GM21381 (cell line): ENCODE measurements at regions not wholly inside any gene's neighbourhood (a gene's known extent, or its start where the extent isn't known, plus 50 kb on each side); places are given as distances from the start of the nearest gene placed in this dataset.
A peak's percentile ranks its signal among the peaks of the same experiment; 100 is the strongest.

ENCODE experiments used
- ATAC-seq: cut with Tn5 transposase; IDR thresholded peaks from one replicate; pipeline ENCODE4 v1.9.1; 2021; ENCODE audit warnings: mild to moderate bottlenecking, moderate library complexity; ENCODE audit not compliant: unreplicated experiment

- ATAC-seq, result no peak
These were observed 129.7 kb downstream of the TDRD15 start for GRCh38 chr2:21253311-21254027.

GRCh38 chr2:21254170-21254965, 130.6 kb downstream of the TDRD15 start:
- no peak for ATAC-seq

DNA sequence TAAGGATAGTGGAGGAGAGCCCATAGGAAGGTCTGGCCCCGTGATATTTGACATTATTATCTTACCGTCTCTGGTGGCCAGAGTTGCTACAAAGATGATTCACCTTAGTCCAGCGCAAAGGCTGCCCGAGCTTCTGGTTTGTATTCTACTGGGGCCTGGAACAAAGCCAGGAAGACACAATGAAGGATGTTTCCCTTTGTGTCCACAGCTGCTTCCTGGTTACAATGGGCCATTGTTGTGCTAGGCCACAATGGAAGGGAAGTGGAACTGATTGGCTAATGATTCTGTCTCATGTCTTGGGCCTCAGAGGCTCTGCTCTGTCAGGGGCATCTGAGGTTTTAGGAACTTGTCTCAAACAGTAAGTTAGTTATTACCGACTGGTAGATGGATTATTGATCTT, 132.2 kb downstream of the TDRD15 start:
- peak; percentile 87 for ATAC-seq

DNA sequence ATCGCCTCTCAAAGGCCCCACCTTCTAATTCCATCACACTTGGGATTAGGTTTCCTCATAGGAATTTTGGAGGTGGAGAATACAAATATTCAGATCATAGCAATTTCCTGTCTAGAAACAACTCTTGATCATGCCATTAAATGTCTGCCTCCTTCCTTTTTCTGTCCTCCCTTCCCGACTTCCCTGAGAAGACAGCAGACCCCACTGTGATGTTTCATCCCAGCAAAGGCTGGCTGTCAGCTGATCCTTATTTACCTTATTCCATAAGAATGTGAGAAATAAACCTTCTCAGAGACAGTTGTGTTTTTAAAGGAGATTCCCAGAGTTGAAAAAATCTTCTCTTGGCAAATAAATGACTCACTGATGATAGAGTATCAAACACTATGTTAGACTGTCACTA, 133.9 kb downstream of the TDRD15 start:
- ATAC-seq, result no peak

- no peak for ATAC-seq
These were observed 134.3 kb downstream of the TDRD15 start for GRCh38 chr2:21258082-21258481.

DNA sequence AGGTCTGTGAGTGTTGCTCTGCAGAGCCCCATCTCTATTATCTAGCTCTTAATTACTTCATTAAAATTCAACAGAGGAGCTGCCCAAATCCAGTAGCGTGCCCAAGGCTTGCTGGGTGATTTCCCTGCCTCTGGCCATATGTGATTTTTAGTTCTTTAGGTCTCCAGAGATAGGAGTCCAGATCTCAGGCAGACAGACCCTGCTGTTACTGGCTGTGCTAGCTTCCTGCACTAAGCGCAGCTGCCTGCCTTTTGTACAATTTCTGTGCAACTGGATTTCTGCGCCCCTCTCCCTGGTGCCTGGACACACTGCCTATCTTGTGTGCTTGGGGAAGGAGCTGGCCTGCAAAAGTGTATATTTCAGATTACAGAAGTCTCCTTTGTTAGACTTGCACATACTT, 136.5 kb downstream of the TDRD15 start:
- no peak for ATAC-seq

GRCh38 chr2:21261591-21261990, 137.8 kb downstream of the TDRD15 start:
- no peak for ATAC-seq

- ATAC-seq, result no peak
These were observed 138.7 kb downstream of the TDRD15 start for GRCh38 chr2:21262426-21262940.

- ATAC-seq, result no peak
These were observed 139.9 kb downstream of the TDRD15 start for GRCh38 chr2:21263622-21264021.

DNA sequence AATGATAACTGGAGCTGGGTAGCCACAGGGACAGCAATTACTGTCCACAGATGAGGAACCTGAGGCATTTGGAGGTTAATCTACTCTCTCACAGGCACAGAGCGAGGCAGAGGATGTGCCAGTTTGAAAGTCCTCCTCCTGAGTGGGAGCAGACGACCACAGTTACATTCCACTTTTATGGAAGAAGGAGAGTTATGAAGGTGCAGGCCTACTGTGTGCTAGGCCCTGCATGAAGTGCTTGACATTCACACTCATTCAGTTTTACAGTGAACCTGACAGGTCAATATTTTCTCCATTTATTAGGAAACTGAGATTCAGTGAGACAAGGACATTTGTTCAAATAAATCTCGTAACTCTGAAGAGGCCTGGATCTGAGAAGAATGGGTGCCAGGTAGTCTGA, 142.0 kb downstream of the TDRD15 start:
- no peak for ATAC-seq

GRCh38 chr2:21267232-21267835, 143.6 kb downstream of the TDRD15 start:
- no peak for ATAC-seq

DNA sequence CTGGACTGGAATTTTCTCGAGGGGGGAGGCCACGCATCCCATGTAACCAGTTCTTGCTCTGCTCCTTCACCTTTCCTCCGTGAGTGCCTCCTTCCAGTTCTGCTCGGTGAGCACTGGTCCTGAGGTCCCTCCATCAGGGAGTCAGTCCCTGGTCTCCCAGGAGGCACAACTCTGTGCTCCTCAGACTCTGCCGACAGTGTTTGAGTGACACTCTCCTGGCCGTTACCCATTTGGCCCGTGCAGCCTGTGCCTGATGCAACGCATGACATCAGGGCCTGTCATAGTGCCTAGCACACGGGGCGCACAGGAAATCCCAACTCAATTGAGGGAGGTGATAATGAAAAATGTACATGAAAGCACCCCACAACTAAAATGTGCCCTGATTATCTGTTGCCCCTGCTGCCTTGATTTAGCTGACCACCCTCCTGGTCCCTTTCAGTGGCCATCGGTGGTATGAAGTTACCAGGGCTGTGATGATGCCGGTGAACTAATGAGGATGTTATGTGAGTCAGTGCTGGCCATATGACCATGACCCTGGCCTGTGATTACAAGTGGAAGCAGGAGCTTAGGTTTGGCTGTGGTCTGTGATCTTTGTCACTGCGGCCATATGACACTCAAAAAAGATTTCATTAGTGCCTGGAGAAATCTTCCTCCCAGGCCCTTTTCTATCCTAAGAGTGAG, 144.6 kb downstream of the TDRD15 start:
- ATAC-seq, result no peak

DNA sequence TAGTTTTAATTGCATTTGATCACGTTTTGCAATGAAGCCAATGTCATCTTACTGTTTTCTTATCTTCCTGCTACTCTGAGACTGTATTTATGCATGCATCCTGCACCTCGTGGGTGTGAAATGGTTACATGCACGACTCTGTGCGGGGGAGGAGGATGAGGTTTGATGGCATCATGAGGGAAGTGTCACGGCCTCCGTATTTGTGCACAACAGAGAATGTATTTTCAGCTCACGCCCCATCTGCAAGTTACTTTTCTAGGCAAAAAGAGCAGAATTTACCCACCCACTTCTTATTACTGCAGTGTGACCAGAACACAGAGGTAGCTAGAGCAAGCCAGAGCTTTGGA, 145.1 kb downstream of the TDRD15 start:
- ATAC-seq, result no peak

- no peak for ATAC-seq
These were observed 145.6 kb downstream of the TDRD15 start for GRCh38 chr2:21269382-21269781.

GRCh38 chr2:21270083-21270491, 146.3 kb downstream of the TDRD15 start:
- no peak for ATAC-seq

DNA sequence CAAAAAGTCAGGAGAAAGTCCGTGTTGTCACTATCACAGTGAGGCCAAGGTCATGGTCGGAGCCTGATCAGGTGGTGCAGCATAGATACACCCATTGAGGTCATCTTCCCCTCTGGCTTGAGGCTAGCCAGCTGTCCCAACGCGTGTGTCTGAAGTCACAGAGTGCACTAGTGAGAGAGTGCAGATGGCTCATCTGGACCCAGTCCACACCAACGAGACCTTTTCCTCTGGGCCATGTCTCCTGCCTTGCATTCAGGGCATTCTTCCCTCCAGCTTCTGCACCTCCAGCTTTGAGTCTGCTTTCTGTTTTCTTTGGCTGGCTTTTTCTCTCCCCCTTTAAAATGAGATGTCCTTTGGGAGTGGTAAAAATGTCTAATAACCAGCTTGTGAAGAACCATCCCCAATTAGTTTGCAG, 146.9 kb downstream of the TDRD15 start:
- ATAC-seq, result no peak

- no peak for ATAC-seq
These were observed 152.4 kb downstream of the TDRD15 start for GRCh38 chr2:21276163-21276562.

DNA sequence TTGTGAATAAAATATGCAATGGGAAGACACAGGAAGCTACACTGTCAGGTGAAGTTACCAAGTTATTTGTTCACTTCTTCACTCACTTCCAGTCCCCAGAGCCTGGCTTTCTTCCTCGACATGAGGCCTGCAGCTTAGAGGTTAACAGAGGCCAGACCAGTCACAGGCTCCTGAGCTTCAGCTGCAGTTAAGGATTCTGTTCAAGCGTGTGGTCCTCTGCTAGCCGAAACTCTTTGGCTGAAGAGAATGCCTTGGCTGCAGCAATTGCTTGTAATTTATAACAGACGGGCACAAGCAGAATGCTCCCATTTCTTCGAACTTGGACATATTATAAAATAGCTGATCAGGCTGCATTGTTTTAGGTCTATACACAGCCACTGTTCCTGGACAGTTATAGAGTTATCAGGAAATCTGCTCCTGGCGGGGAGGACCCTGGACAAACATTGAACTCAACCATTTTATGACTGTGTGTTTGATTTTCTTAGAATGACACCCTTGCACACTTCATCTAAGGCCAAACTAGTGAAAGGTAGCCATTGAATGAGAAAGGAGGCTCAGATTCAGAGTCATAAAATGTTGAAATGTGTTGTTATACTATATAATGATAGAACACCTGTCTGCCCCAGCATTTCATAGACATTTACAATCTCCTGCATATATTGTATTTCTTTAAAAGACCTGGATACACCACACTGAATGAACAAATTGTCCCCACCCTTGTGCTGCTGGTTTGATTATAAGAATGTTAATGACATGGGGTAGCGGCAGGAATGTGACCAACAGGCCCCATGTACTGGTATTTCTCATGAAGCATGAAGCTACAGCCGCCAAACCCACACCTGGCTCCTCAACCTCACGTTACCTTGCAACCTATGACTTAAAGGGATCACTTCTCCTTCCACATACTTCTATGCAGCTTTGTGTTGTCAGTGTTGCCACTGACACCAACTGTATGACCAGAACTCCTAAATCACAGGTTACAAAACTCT, 153.6 kb downstream of the TDRD15 start:
- no peak for ATAC-seq

DNA sequence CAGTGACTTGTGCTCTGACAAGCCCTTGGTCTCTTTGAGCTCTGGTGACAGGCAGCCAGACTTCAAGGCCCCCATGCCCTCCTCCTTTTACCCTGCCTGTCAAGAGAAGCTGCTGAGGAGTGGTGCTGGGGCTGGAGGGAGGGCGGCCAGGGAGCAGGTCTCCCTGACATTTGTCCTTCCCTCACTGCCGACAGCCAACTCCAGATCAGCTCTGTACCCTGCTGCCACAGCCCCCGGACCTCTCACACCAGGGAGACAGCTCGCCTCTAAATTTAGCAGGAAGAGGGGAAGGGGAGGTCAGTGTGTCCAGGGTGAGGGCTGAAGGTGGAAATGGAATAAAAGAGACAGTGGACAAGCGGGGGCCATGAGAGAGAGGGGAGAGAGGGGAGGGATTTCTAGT, 155.8 kb downstream of the TDRD15 start:
- no peak for ATAC-seq

DNA sequence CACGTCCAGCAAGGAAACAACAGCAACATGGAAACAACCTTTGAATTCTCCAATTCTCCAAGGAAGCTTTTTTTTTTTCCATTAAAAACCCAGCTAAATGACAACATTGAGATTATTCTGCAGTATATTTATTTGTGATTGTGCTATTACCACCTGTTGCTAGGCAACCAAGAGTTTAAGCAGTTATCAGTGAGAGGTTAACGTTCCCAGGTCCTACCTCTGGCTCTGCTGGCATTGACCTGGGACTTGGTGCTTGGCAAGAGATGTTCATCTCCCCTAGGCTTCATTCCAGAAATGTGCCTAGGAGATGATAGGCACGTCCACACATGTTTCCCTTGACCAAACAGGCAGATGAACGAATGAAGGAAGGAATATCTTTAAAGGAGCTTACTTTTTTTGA, 157.0 kb downstream of the TDRD15 start:
- ATAC-seq, result no peak
